ENCODE measurements at regions not wholly inside any gene's neighbourhood (a gene's known extent, or its start where the extent isn't known, plus 50 kb on each side); places are given as distances from the start of the nearest gene placed in this dataset.

DNA sequence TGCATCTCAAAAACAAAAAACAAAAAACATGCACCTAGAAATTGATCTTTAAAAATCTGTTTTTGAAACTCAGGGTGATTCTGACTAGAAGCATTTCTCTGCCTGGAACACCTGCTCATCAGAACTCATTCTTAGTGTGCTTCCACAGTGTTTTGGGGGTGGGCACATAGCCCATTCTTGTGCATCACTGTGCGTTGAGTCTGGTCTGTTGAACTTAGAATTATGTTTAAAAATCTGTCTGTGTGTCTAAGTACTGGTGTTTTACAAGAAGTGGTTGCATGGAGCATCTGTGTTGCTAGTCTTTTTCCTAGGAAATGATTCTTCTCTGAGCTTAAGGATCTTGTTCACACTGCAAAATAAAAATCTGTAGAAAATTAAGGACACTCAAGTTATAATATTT lies 264.5 kb downstream of the SOX4 start:
- TF ChIP-seq, protein P1, sequence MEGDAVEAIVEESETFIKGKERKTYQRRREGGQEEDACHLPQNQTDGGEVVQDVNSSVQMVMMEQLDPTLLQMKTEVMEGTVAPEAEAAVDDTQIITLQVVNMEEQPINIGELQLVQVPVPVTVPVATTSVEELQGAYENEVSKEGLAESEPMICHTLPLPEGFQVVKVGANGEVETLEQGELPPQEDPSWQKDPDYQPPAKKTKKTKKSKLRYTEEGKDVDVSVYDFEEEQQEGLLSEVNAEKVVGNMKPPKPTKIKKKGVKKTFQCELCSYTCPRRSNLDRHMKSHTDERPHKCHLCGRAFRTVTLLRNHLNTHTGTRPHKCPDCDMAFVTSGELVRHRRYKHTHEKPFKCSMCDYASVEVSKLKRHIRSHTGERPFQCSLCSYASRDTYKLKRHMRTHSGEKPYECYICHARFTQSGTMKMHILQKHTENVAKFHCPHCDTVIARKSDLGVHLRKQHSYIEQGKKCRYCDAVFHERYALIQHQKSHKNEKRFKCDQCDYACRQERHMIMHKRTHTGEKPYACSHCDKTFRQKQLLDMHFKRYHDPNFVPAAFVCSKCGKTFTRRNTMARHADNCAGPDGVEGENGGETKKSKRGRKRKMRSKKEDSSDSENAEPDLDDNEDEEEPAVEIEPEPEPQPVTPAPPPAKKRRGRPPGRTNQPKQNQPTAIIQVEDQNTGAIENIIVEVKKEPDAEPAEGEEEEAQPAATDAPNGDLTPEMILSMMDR (IDR thresholded peaks at IDR 0.05 in 8 of 11, conservative IDR thresholded peaks at IDR 0.05 in 3 of 11): no peak
- TF ChIP-seq POLR2AphosphoS5 (IDR thresholded peaks at IDR 0.05): no peak
- TF ChIP-seq POLR2A (IDR thresholded peaks at IDR 0.05): no peak
- WGBS, 5 donors: 79 to 91% (median 86%) methylated on average over 1 of the region's 1 CpG
- Histone ChIP-seq H3K27me3 (replicated peaks in 1 of 7) (no peaks in the 10 kb centered on the region), H3K27ac (no peak overlapping the region), H3K36me3 (no peaks in the 10 kb centered on the region), H3K9me3 (no peaks in the 10 kb centered on the region), H3K4me3 (no peak overlapping the region), H3K4me1 (no peaks in the 10 kb centered on the region)
- intact Hi-C loops (cut with DNase I; ENCODE audit: low total_unique reads): no loop called here
- DNase-seq: no peak

DNA sequence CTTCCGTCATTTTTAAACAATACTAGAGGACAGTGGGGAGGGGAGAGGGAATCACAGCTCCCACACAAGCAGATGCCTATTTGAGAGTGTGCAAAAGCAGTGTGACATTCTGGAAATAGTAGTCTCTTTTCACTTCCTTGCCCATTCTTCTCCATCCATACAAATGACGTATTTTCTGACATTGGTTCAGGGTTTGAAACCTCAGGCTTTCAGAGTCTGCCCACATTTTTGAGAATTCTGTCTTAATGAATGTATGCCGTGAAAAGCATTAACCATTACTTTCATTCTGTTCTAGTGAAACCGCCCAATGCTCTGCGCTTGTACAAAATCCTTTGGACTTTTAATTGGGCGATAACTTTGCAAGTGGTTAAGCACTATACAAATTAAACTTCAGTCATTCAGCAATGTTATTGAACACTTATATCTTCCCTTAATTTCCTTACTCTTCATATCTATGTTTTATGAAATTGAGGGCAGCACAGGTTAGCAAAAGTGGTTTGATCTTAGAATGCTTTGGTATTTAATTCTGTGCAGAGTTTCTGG lies 265.7 kb downstream of the SOX4 start:
- intact Hi-C loops (cut with DNase I; ENCODE audit: low total_unique reads): no loop called here
- Histone ChIP-seq H3K27me3 (replicated peaks in 1 of 7) (no peaks in the 10 kb centered on the region), H3K36me3 (no peaks in the 10 kb centered on the region), H3K4me1 (no peaks in the 10 kb centered on the region), H3K4me3 (no peak overlapping the region), H3K27ac (no peak overlapping the region), H3K9me3 (no peaks in the 10 kb centered on the region)
- DNase-seq: no peak
- TF ChIP-seq POLR2A (IDR thresholded peaks at IDR 0.05): no peak
- TF ChIP-seq, protein P1 (IDR thresholded peaks at IDR 0.05 in 8 of 11, conservative IDR thresholded peaks at IDR 0.05 in 3 of 11): no peak
- no peak for TF ChIP-seq POLR2AphosphoS5 (IDR thresholded peaks at IDR 0.05)
- 79 to 95% (median 93%) methylated on average over 6 of the region's 6 CpGs for WGBS, 5 donors

DNA sequence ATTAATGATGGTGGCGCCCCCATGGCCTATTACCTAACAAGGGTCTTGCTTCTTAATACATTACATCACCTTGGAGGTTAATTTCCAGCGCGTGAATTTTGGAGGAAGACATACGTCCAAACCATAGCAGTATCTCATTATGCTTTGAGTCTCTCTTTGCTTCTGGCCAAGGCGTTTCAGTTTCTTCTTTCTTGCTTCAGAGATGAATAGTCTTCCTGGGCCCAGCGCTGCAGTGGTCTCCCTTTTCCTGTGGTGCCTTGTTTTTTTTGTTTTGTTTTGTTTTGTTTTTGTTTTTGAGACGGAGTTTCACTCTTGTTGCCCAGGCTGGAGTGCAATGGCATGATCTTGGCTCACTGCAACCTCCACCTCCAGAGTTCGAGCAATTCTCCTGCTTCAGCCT lies 268.4 kb downstream of the SOX4 start:
- TF ChIP-seq POLR2A (IDR thresholded peaks at IDR 0.05) (no peak), POLR2AphosphoS5 (IDR thresholded peaks at IDR 0.05) (no peak)
- TF ChIP-seq, protein P1 (IDR thresholded peaks at IDR 0.05 in 8 of 11, conservative IDR thresholded peaks at IDR 0.05 in 3 of 11): no peak

DNA sequence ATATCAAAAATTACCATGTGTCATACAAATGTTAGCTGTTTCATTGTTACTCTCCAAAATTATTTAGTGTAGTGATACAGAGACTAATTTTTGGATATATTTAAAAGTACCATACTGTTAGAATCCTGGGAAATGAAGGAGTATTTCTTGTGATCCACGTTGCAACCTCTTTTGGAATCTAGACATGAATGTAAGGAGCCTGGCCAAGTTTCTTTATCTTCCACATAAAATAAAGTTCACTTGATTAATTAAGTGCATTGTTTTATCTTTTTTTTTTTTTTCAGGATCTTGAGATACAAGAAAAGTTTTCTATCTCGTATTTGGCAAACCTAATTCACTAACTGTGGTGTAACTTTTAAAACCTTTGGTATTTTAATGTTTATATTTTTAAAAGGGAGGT lies 270.7 kb downstream of the SOX4 start:
- H3K9me3 ChIP-seq: no peaks in the 10 kb centered on the region
- H3K4me3 ChIP-seq: no peak overlapping the region
- no peak overlapping the region for H3K27ac ChIP-seq
- no peaks in the 10 kb centered on the region for H3K27me3 ChIP-seq (replicated peaks in 1 of 7)
- DNase-seq: no peak
- H3K36me3 ChIP-seq: no peaks in the 10 kb centered on the region
- intact Hi-C loops (cut with DNase I; ENCODE audit: low total_unique reads): no loop called here
- WGBS, 5 donors: 48 to 82% (median 77%) methylated on average over 2 of the region's 2 CpGs
- TF ChIP-seq POLR2AphosphoS5 (IDR thresholded peaks at IDR 0.05) (no peak), POLR2A (IDR thresholded peaks at IDR 0.05) (no peak)
- TF ChIP-seq, protein P1 (IDR thresholded peaks at IDR 0.05 in 8 of 11, conservative IDR thresholded peaks at IDR 0.05 in 3 of 11): no peak
- H3K4me1 ChIP-seq: no peaks in the 10 kb centered on the region

More for the DNA sequence above, 268.4 kb downstream of the SOX4 start:
- Histone ChIP-seq H3K36me3 (no peaks in the 10 kb centered on the region), H3K4me1 (no peaks in the 10 kb centered on the region), H3K27ac (no peak overlapping the region), H3K4me3 (no peak overlapping the region), H3K9me3 (no peaks in the 10 kb centered on the region), H3K27me3 (replicated peaks in 1 of 7) (no peaks in the 10 kb centered on the region)
- DNase-seq: no peak
- WGBS, 5 donors: 87 to 98% (median 93%) methylated on average over 8 of the region's 8 CpGs
- intact Hi-C loops (cut with DNase I; ENCODE audit: low total_unique reads): no loop called here
